ENCODE measurements at regions not wholly inside any gene's neighbourhood (a gene's known extent, or its start where the extent isn't known, plus 50 kb on each side); places are given as distances from the start of the nearest gene placed in this dataset.
A peak's percentile ranks its signal among the peaks of the same experiment; 100 is the strongest.

- H3K27ac ChIP-seq, result no peak overlapping the region; the same call in 1 of the 2 replicates
- peak; percentile 59 for DNase-seq (ENCODE audit: low read depth in 1 of 2, low spot score in 2 of 2)
These were observed 242.5 kb upstream of the ATP2B1 start for GRCh38 chr12:89951050-89951693.

GRCh38 chr12:89950421-89950820 lies 241.8 kb upstream of the ATP2B1 start:
- no peak overlapping the region for H3K27ac ChIP-seq

More at GRCh38 chr12:89951050-89951693, 242.5 kb upstream of the ATP2B1 start:
- Histone ChIP-seq H3K4me1 (replicated peaks) (peaks cover 51% of the 10 kb centered on the region), H3K36me3 (no peaks in the 10 kb centered on the region), H3K4me3 (no peak overlapping the region), H3K27me3 (replicated peaks) (no peaks in the 10 kb centered on the region), H3K9me3 (replicated peaks) (no peaks in the 10 kb centered on the region)

DNA sequence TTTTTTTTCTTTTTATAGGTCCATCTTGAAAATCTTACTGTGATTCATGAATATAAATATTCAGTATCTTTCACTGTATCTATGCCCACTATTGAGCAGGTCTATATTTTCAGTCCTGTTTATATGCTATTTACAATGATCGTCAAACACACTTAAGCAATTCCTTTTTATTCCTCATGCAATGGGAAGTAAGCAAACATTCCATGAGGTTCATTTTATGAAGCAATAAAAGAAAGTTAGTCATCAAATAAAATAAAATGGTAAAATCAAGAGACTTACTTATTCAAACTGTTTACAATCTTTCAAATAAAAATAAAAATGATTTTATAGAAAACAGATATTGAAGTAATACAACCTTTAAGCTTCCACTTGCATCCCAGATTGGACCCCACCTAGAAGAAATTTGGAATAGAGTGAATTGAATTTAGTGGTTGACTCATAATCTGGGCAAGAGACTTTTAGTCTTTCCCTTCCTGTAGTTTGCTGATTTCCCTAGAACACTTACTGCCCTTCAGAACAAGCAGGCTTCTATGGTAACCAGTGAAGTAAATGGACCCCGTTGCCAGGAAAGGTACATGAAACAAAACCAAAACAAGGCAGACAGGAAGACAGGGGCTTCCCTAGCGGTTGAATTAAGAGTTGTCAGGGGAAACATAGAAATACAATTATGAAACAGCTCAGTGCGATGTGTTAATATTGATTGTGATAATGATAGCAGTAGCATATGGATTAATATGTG lies 241.0 kb upstream of the ATP2B1 start:
- Histone ChIP-seq H3K9me3 (replicated peaks) (no peaks in the 10 kb centered on the region), H3K36me3 (no peaks in the 10 kb centered on the region), H3K27ac (0 out of 2 replicates have a peak overlapping the region, but pooled peaks have one; percentile 3), H3K4me3 (no peak overlapping the region), H3K27me3 (replicated peaks) (no peaks in the 10 kb centered on the region), H3K4me1 (replicated peaks) (peaks cover 51% of the 10 kb centered on the region)
- no peak for DNase-seq (ENCODE audit: low read depth in 1 of 2, low spot score in 2 of 2)

More at GRCh38 chr12:89950421-89950820, 241.8 kb upstream of the ATP2B1 start:
- H3K36me3 ChIP-seq, result no peaks in the 10 kb centered on the region
- H3K4me3 ChIP-seq, result no peak overlapping the region
- H3K4me1 ChIP-seq (replicated peaks), result peaks cover 51% of the 10 kb centered on the region
- DNase-seq (ENCODE audit: low read depth in 1 of 2, low spot score in 2 of 2), result no peak
- H3K9me3 ChIP-seq (replicated peaks), result no peaks in the 10 kb centered on the region
- H3K27me3 ChIP-seq (replicated peaks), result no peaks in the 10 kb centered on the region

DNA sequence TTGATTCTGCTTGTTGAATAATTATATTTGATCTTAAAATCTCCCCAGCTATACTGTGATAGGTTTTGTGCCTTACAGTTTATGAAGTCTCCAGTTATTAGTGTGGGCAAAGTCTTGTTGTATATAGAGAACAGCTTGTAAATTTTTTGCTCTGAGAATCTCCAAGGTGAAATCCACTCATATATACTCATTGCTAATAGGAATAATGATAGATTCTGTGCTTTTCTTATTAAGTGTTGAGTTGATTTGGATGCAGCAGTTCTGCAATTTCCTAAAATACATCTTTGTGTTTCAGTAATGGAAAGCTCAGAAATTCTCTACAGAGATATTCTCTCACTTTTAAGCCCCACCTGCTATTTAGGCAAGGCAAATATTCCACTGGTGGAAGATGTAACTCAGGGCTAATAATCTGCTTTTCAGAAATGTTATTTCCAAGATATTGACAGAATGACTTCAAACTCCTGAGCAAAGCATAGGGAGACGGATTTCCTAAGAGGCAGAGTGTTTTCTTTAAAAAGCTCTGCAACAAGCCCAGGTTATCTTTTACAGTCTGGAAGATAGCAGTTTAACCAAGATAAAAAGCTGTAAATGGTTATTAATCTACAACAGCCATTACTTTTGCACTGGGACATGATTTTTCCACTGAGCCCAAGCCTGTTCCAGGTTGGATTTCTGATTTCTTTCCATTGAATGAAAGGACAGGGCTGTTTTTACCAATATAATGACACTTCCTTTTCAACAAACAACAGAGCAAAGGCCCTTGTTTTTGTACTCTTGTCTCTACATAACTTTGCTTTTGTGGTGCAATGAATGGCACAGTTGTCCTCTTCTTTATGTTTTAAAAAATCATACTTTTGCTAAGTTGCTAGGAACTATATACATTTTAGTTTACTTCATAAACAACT lies 239.9 kb upstream of the ATP2B1 start:
- peaks cover 53% of the 10 kb centered on the region for H3K4me1 ChIP-seq (replicated peaks)
- H3K36me3 ChIP-seq, result no peaks in the 10 kb centered on the region
- H3K27ac ChIP-seq, result peak overlapping the region; percentile 89
- no peaks in the 10 kb centered on the region for H3K27me3 ChIP-seq (replicated peaks)
- H3K4me3 ChIP-seq, result no peak overlapping the region
- DNase-seq (ENCODE audit: low read depth in 1 of 2, low spot score in 2 of 2), result no peak
- no peaks in the 10 kb centered on the region for H3K9me3 ChIP-seq (replicated peaks)

GRCh38 chr12:89947437-89948270 lies 239.0 kb upstream of the ATP2B1 start:
- Histone ChIP-seq H3K36me3 (no peaks in the 10 kb centered on the region), H3K9me3 (replicated peaks) (no peaks in the 10 kb centered on the region), H3K4me3 (peak overlapping the region; percentile 14), H3K4me1 (replicated peaks) (peaks cover 62% of the 10 kb centered on the region), H3K27ac (peak overlapping the region; percentile 89), H3K27me3 (replicated peaks) (no peaks in the 10 kb centered on the region)
- DNase-seq (ENCODE audit: low read depth in 1 of 2, low spot score in 2 of 2), result peak; percentile 45 to 81

DNA sequence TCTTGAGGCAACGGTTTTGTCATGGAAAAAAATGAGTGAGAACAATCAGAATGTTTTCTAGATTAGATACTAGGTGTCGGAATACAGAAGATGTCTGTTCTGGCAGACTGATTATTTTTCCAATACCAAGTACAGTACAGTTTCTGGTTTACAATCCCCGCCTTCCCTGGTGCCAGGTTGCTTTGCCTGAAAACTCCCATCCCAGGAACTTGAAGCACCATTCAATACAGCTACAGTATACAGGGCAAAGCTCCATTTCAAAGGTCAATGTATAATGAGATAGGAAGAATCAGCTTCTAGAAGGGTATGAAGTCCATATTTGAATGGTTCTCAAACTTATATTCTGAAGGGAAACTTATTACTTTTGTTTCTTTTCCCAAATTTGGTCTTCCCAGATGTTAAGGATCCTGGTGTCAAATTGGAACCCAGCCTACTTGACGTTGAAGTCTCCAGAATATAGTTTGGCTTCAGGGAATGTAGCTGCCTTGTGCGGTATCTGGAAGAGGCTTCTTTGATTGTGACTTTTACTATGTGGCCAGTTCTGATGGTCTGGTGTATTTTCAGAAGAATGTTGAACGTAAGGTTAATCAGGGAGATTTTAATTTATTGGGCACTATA lies 238.0 kb upstream of the ATP2B1 start:
- no peak for DNase-seq (ENCODE audit: low read depth in 1 of 2, low spot score in 2 of 2)
- H3K27ac ChIP-seq, result no peak overlapping the region
- H3K4me1 ChIP-seq (replicated peaks), result peaks cover 61% of the 10 kb centered on the region
- no peaks in the 10 kb centered on the region for H3K9me3 ChIP-seq (replicated peaks)
- no peak overlapping the region for H3K4me3 ChIP-seq
- no peaks in the 10 kb centered on the region for H3K27me3 ChIP-seq (replicated peaks)
- H3K36me3 ChIP-seq, result no peaks in the 10 kb centered on the region

GRCh38 chr12:89945123-89945522 lies 236.5 kb upstream of the ATP2B1 start:
- no peak for DNase-seq (ENCODE audit: low read depth in 1 of 2, low spot score in 2 of 2)
- H3K36me3 ChIP-seq, result no peaks in the 10 kb centered on the region
- no peak overlapping the region for H3K4me3 ChIP-seq
- H3K4me1 ChIP-seq (replicated peaks), result peaks cover 56% of the 10 kb centered on the region
- H3K27me3 ChIP-seq (replicated peaks), result no peaks in the 10 kb centered on the region
- no peaks in the 10 kb centered on the region for H3K9me3 ChIP-seq (replicated peaks)
- no peak overlapping the region for H3K27ac ChIP-seq

DNA sequence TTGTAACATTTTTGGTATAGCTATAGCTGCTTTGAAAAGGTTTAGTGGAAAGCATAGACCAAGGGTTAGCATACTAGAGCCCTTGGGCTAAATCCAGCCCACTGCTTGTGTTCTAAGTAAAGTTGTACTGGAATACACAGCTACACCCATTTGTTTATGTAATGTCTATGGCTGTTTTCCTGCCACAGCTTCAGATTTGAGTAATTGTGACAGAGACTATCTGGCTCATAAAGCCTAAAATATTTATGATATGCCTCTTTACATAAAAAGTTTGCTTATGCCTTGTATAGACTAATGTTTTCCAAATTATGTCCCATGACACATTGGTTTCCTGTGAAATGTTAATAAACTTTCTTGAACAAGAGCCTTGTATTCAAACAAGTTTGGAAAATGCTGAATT lies 234.8 kb upstream of the ATP2B1 start:
- Histone ChIP-seq H3K4me1 (replicated peaks) (peaks cover 40% of the 10 kb centered on the region), H3K27ac (no peak overlapping the region), H3K36me3 (no peaks in the 10 kb centered on the region), H3K4me3 (no peak overlapping the region), H3K27me3 (replicated peaks) (no peaks in the 10 kb centered on the region), H3K9me3 (replicated peaks) (no peaks in the 10 kb centered on the region)
- peak in 1 of 2 experiments; percentile 9 for DNase-seq (ENCODE audit: low read depth in 1 of 2, low spot score in 2 of 2)

- DNase-seq (ENCODE audit: low read depth in 1 of 2, low spot score in 2 of 2), result no peak
- Histone ChIP-seq H3K4me1 (replicated peaks) (peaks cover 21% of the 10 kb centered on the region), H3K9me3 (replicated peaks) (no peaks in the 10 kb centered on the region), H3K36me3 (no peaks in the 10 kb centered on the region), H3K4me3 (no peak overlapping the region), H3K27me3 (replicated peaks) (no peaks in the 10 kb centered on the region), H3K27ac (no peak overlapping the region)
These were observed 232.8 kb upstream of the ATP2B1 start for GRCh38 chr12:89941436-89941835.

- no peaks in the 10 kb centered on the region for H3K36me3 ChIP-seq
- H3K27ac ChIP-seq, result no peak overlapping the region
- H3K27me3 ChIP-seq (replicated peaks), result no peaks in the 10 kb centered on the region
- DNase-seq (ENCODE audit: low read depth in 1 of 2, low spot score in 2 of 2), result no peak
- no peaks in the 10 kb centered on the region for H3K9me3 ChIP-seq (replicated peaks)
- peaks cover 21% of the 10 kb centered on the region for H3K4me1 ChIP-seq (replicated peaks)
- no peak overlapping the region for H3K4me3 ChIP-seq
These were observed 231.0 kb upstream of the ATP2B1 start for GRCh38 chr12:89939522-89940215.

DNA sequence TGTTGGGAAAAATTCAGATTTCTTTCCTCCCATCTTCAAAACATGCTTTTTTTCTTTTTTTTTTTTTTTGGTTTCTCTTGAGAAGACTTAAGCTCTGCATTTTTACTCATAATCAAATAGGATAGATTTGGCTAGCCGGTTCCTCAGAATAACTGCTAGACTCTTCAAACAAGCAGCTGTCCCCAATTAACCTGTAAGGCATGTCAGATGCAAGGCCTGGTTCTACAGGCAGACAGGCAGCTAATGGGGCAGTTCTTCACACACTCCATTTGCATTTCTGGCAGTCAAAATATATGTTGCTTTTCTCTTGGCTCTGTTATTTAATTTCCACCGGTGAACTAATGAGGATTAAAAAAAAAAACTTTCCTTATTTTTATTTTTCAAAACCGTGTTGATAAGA lies 228.0 kb upstream of the ATP2B1 start:
- DNase-seq (ENCODE audit: low read depth in 1 of 2, low spot score in 2 of 2), result no peak
- no peaks in the 10 kb centered on the region for H3K36me3 ChIP-seq
- no peaks in the 10 kb centered on the region for H3K9me3 ChIP-seq (replicated peaks)
- no peak overlapping the region for H3K27ac ChIP-seq
- H3K27me3 ChIP-seq (replicated peaks), result no peaks in the 10 kb centered on the region
- H3K4me3 ChIP-seq, result no peak overlapping the region
- H3K4me1 ChIP-seq (replicated peaks), result peaks cover 20% of the 10 kb centered on the region

DNA sequence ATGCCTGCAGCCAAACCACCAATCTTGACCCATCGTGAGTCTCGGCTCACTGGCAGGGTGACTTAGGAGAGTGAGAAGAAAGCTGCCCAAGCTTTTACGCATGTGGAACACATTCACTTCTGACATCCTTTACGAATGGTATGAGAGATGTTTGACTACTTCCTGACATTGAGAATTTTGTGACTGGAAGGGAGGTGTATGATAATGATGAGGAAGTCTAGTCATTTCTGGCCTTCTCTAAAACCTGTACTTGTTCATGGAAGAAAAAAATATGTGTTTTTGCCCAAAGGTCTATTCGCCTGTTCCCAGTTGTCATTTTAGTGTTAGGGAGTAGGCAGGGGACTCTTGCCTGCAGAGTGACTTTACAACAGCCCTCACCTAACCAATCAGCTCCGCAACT lies 227.2 kb upstream of the ATP2B1 start:
- Histone ChIP-seq H3K4me1 (replicated peaks) (peaks cover 12% of the 10 kb centered on the region), H3K27ac (no peak overlapping the region), H3K9me3 (replicated peaks) (no peaks in the 10 kb centered on the region), H3K27me3 (replicated peaks) (no peaks in the 10 kb centered on the region), H3K36me3 (no peaks in the 10 kb centered on the region), H3K4me3 (no peak overlapping the region)
- no peak for DNase-seq (ENCODE audit: low read depth in 1 of 2, low spot score in 2 of 2)
